ENCODE measurements at regions not wholly inside any gene's neighbourhood (a gene's known extent, or its start where the extent isn't known, plus 50 kb on each side); places are given as distances from the start of the nearest gene placed in this dataset.

- no peak for TF ChIP-seq CTCF (IDR thresholded peaks at IDR 0.05)
- no peak for TF ChIP-seq POLR2A (IDR thresholded peaks at IDR 0.05)
- TF ChIP-seq POLR2AphosphoS5 (IDR thresholded peaks at IDR 0.05), result no peak
- TF ChIP-seq EP300 (IDR thresholded peaks at IDR 0.05), result no peak
Measured at GRCh38 chr2:239601201-239601851, 200.5 kb upstream of the HDAC4 start.

Measured in suprapubic skin (tissue), 4 donors.